ENCODE measurements at regions not wholly inside any gene's neighbourhood (a gene's known extent, or its start where the extent isn't known, plus 50 kb on each side); places are given as distances from the start of the nearest gene placed in this dataset.

DNA sequence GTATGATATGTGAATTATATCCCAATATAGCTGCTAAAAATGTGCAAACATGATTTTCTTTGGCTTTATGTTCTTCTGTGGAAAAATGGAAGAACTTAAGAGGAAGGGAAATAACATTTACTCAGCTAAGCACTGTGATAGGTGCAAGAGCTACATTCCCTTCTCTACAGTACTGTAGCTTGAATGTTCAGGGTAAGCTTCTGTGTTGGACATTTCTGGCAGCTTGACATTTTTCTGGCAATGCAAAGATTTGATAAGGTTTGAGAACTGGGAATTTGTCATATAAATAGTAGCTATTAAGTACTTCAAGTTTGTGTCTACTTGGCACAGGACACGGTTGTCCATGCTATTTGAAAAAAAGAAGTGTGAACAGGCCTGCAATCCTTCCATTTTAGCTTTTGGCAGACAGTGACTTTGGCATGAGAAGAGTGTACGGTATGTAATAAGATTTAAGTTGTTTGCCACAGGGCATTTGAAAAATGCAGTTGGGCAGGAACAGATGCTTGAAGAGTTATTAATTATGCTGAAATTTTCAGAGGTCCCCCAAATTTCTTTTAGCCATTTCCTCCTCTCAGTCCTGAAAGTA, 77.6 kb downstream of the KIF4B start:
- no peak for TF ChIP-seq POLR2A (IDR thresholded peaks at IDR 0.05)
- TF ChIP-seq, protein P1, sequence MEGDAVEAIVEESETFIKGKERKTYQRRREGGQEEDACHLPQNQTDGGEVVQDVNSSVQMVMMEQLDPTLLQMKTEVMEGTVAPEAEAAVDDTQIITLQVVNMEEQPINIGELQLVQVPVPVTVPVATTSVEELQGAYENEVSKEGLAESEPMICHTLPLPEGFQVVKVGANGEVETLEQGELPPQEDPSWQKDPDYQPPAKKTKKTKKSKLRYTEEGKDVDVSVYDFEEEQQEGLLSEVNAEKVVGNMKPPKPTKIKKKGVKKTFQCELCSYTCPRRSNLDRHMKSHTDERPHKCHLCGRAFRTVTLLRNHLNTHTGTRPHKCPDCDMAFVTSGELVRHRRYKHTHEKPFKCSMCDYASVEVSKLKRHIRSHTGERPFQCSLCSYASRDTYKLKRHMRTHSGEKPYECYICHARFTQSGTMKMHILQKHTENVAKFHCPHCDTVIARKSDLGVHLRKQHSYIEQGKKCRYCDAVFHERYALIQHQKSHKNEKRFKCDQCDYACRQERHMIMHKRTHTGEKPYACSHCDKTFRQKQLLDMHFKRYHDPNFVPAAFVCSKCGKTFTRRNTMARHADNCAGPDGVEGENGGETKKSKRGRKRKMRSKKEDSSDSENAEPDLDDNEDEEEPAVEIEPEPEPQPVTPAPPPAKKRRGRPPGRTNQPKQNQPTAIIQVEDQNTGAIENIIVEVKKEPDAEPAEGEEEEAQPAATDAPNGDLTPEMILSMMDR (IDR thresholded peaks at IDR 0.05), result no peak
